GM12878 (cell line): ENCODE measurements at regions not wholly inside any gene's neighbourhood (a gene's known extent, or its start where the extent isn't known, plus 50 kb on each side); places are given as distances from the start of the nearest gene placed in this dataset.
"Not testable (repeated sequence)": the region's sequence is repeated elsewhere in the genome, so short reads cannot be mapped to it uniquely, and the experiment has no call there.

Source experiments
- ATAC-seq: fragments of 200-7000 bp; cut with Tn5 transposase; 3 replicates; pipeline ENCODE4 v1.9.1; 2020; ENCODE audit warnings: mild to moderate bottlenecking, moderate library complexity
- BruUV-seq: library from RNA; stranded (reverse); fragments of 400-500 nt; replicated peaks from 2 replicates; lab custom pipeline; 2021; lab: Mats Ljungman, UMichigan
- CTCF ChIA-PET: fragments of 300-600 bp; sonication (Branson Sonifier 250); formaldehyde crosslinking; extraction: SDS; loops from one replicate; lab custom pipeline; 2021; ENCODE audit warnings: inconsistent platforms; lab: Yijun Ruan, JAX
- POLR2A ChIA-PET: fragments of 350-600 bp; formaldehyde crosslinking; extraction: SDS; loops from one replicate; lab custom pipeline; 2021; ENCODE audit warnings: inconsistent platforms; lab: Charles Lee
- RAD21 ChIA-PET: fragments of 300-600 bp; sonication (Branson Sonifier 250); formaldehyde crosslinking; loops from one replicate; lab custom pipeline; 2023; ENCODE audit warnings: antibody characterized with exemption; ENCODE audit not compliant: unreplicated experiment; lab: Charles Lee
- SMC1A ChIA-PET: fragments of 300-600 bp; sonication (Branson Sonifier 250); formaldehyde crosslinking; loops from one replicate; lab custom pipeline; 2023; ENCODE audit not compliant: unreplicated experiment, uncharacterized antibody; lab: Charles Lee
- DNase-seq: peaks from one replicate; pipeline ENCODE4 v3.0.0-alpha.2; 2011; ENCODE audit warnings: low read depth, low spot score
- FAIRE-seq: peaks from 3 replicates; lab custom pipeline; 2011; peaks lifted over from hg19 to GRCh38; lab: Jason Lieb, UNC
- H2AFZ ChIP-seq: 2 replicates; pipeline ENCODE4 v1.6.0; 2011; ENCODE audit warnings: low read depth, low read length, control low read depth; ENCODE audit not compliant: control insufficient read depth
- H3K27ac ChIP-seq: 2 replicates; pipeline ENCODE4 v1.5.1; 2011; ENCODE audit warnings: control low read depth; ENCODE audit not compliant: control insufficient read depth, insufficient read depth
- H3K27me3 ChIP-seq, 2 experiments: replicated peaks in 1 of 2; 2 replicates each; pipeline versions ENCODE4 v1.6.0 to v1.6.1; 2011; ENCODE audit warnings: low read length in 1 of 2; ENCODE audit not compliant: control insufficient read depth in 2 of 2, insufficient read depth in 2 of 2
- H3K36me3 ChIP-seq, 2 experiments: 2 replicates each; pipeline ENCODE4 v1.5.1; 2011; ENCODE audit warnings: low read length in 1 of 2; ENCODE audit not compliant: control insufficient read depth in 2 of 2, insufficient read depth in 2 of 2
- H3K4me1 ChIP-seq: 2 replicates; pipeline ENCODE4 v1.6.1; 2011; ENCODE audit warnings: mild to moderate bottlenecking, low read length, moderate library complexity, mixed read lengths; ENCODE audit not compliant: control insufficient read depth, insufficient read depth
- H3K4me2 ChIP-seq: 2 replicates; pipeline ENCODE4 v1.6.0; 2011; ENCODE audit warnings: control low read depth; ENCODE audit not compliant: control insufficient read depth, insufficient read depth
- H3K4me3 ChIP-seq: fragments of 200-600 bp; sonication (generic); 2 replicates; pipeline ENCODE4 v1.5.1; 2016
- H3K79me2 ChIP-seq: 2 replicates; pipeline ENCODE4 v1.6.0; 2011; ENCODE audit warnings: low read length; ENCODE audit not compliant: control insufficient read depth, insufficient read depth
- H3K9ac ChIP-seq: 2 replicates; pipeline ENCODE4 v1.8.0; 2011; ENCODE audit warnings: low read length, control low read depth, mixed read lengths; ENCODE audit not compliant: control insufficient read depth, insufficient read depth
- H3K9me3 ChIP-seq: replicated peaks from 3 replicates; pipeline ENCODE4 v1.5.1; 2011; ENCODE audit warnings: mild to moderate bottlenecking, low read length; ENCODE audit not compliant: control insufficient read depth, insufficient read depth
- H4K20me1 ChIP-seq: 2 replicates; pipeline ENCODE4 v1.6.0; 2011; ENCODE audit not compliant: control insufficient read depth, insufficient read depth
- CBFB ChIP-seq: IDR thresholded peaks from 2 replicates; pipeline ENCODE4 v1.6.1; 2016; ENCODE audit warnings: antibody characterized with exemption, low read depth
- CHD1 ChIP-seq: IDR thresholded peaks from 2 replicates; pipeline ENCODE4 v1.6.1; 2012; ENCODE audit warnings: low read depth, low read length, improper control_type of control experiment
- CREB1 ChIP-seq: IDR thresholded peaks from 2 replicates; pipeline ENCODE4 v1.6.1; 2012; ENCODE audit warnings: low read depth, mild to moderate bottlenecking, inconsistent platforms
- DPF2 ChIP-seq: fragments of 450-650 bp; IDR thresholded peaks from 2 replicates; pipeline ENCODE4 v1.6.1; 2017; ENCODE audit warnings: mild to moderate bottlenecking
- IRF4 ChIP-seq: IDR thresholded peaks from 2 replicates; pipeline ENCODE4 v1.6.1; 2011; ENCODE audit warnings: low read depth, low read length
- PAX8 ChIP-seq: fragments of 450-650 bp; IDR thresholded peaks from 2 replicates; pipeline ENCODE4 v1.6.1; 2017; ENCODE audit warnings: mild to moderate bottlenecking, moderate library complexity
- WGBS: methylation state at CpG from one replicate; pipeline ENCODE4 v1.1.6; 2016; ENCODE audit warnings: low lambda C conversion rate; ENCODE audit not compliant: insufficient replicate concordance, insufficient coverage; ENCODE audit errors: missing lambda C conversion rate; 5-methylcytosine and 5-hydroxymethylcytosine counted together
- in situ Hi-C: fragments of 300-500 bp; cut with MboI; formaldehyde crosslinking; loops from 9 replicates; pipeline ENCODE4 v1.14.3; 2018; ENCODE audit warnings: mixed read lengths
- intact Hi-C: fragments of 100-400 bp; cut with micrococcal nuclease; formaldehyde crosslinking; loops from one replicate; pipeline ENCODE4 v1.14.2; 2022; ENCODE audit not compliant: unreplicated experiment
- TF ChIP-seq, protein P1 (sequence below): IDR thresholded peaks from 2 replicates; pipeline ENCODE4 v1.6.1; 2012; ENCODE audit warnings: mild to moderate bottlenecking, low read depth, low read length

DNA sequence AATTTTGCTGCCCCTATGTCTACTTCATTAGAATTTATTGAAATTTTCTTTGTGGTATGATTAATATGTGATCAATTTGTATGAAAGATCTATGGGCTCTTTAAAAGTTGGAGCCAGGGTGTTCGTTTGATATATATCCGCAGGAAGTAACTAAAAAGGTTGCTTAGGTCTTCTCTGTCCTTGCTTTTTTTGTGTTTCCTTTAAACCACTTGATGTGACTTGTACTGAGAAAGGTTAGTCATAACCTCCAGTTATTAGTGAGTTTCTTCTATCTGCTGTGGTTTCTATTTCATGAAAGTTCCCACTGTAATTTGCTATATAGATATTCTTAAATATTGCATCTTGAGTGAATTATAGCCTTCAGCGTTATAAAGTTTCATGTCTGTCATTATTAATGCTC, 585.3 kb upstream of the ARID1B start (continued):
- TF ChIP-seq, protein P1, sequence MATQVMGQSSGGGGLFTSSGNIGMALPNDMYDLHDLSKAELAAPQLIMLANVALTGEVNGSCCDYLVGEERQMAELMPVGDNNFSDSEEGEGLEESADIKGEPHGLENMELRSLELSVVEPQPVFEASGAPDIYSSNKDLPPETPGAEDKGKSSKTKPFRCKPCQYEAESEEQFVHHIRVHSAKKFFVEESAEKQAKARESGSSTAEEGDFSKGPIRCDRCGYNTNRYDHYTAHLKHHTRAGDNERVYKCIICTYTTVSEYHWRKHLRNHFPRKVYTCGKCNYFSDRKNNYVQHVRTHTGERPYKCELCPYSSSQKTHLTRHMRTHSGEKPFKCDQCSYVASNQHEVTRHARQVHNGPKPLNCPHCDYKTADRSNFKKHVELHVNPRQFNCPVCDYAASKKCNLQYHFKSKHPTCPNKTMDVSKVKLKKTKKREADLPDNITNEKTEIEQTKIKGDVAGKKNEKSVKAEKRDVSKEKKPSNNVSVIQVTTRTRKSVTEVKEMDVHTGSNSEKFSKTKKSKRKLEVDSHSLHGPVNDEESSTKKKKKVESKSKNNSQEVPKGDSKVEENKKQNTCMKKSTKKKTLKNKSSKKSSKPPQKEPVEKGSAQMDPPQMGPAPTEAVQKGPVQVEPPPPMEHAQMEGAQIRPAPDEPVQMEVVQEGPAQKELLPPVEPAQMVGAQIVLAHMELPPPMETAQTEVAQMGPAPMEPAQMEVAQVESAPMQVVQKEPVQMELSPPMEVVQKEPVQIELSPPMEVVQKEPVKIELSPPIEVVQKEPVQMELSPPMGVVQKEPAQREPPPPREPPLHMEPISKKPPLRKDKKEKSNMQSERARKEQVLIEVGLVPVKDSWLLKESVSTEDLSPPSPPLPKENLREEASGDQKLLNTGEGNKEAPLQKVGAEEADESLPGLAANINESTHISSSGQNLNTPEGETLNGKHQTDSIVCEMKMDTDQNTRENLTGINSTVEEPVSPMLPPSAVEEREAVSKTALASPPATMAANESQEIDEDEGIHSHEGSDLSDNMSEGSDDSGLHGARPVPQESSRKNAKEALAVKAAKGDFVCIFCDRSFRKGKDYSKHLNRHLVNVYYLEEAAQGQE, result no peak

DNA sequence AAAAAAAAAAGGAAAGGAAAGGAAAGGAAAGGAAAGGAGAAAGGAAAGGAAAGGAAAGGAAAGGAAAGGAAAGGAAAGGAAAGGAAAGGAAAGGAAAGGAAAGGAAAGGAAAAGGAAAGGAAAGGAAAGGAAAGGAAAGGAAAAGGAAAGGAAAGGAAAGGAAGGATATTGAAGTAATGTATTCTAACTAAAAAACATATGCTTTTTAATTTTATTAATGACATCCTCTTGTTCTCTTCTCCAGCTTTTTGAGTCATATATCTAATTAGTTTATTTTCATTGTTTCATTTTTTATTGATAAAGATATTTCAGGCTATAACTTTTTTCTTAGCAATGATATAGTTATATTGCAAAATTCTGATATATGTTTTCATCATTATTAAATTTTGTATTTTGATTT, 585.8 kb upstream of the ARID1B start:
- intact Hi-C loops, POLR2A ChIA-PET, H3K9ac ChIP-seq, H3K27ac ChIP-seq, H3K9me3 ChIP-seq, H3K4me2 ChIP-seq, H3K4me3 ChIP-seq, ATAC-seq, BruUV-seq, CTCF ChIA-PET, H3K27me3 ChIP-seq, RAD21 ChIA-PET, in situ Hi-C loops, H4K20me1 ChIP-seq, H2AFZ ChIP-seq, SMC1A ChIA-PET, H3K4me1 ChIP-seq, H3K79me2 ChIP-seq, H3K36me3 ChIP-seq, DNase-seq, FAIRE-seq: not testable (repeated sequence)

DNA sequence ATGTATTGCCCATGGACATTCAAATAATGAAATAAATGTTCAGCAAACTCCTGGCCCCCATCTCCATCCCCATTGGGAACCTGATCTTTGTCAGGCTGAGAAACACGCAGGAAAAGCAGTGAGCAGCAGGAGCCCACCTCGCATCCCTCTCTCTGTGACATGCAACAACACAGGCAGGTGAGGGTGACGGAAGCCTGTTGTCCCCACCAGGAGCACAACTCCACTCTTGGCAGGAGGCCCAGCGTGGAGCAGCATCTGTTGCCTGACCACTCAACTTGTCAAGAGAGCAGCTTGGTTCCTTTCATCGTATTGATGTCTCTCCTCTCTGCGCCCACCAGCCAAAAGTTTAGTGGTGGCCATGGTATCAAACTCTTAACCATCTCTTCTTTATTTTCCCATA, 586.9 kb upstream of the ARID1B start:
- BruUV-seq, result no TSS peak
- no peak for ATAC-seq
- CTCF ChIA-PET, result no interaction called here
- H3K9ac ChIP-seq, result no peak overlapping the region
- H3K4me1 ChIP-seq, result no peaks in the 10 kb centered on the region
- no peak overlapping the region for H3K4me3 ChIP-seq
- no peaks in the 10 kb centered on the region for H4K20me1 ChIP-seq
- H3K27me3 ChIP-seq, result no peaks in the 10 kb centered on the region
- no peak for FAIRE-seq
- no peak for TF ChIP-seq DPF2
- no peak for TF ChIP-seq CHD1
- TF ChIP-seq PAX8, result no peak
- TF ChIP-seq IRF4, result no peak
- TF ChIP-seq CREB1, result no peak
- no peak for TF ChIP-seq CBFB
- no peak overlapping the region for H3K4me2 ChIP-seq
- RAD21 ChIA-PET, result no interaction called here
- no peak overlapping the region for H3K27ac ChIP-seq
- H2AFZ ChIP-seq, result no peak overlapping the region
- 42% methylated on average over 6 of the region's 6 CpGs for WGBS
- POLR2A ChIA-PET, result no interaction called here
- H3K79me2 ChIP-seq, result no peaks in the 10 kb centered on the region
- SMC1A ChIA-PET, result no interaction called here
- H3K9me3 ChIP-seq, result no peaks in the 10 kb centered on the region
- no peaks in the 10 kb centered on the region for H3K36me3 ChIP-seq
- DNase-seq, result no peak
- in situ Hi-C loops, result no loop called here
- intact Hi-C loops, result no loop called here
